Chondrocyte (in vitro differentiated cells): ENCODE measurements at regions not wholly inside any gene's neighbourhood (a gene's known extent, or its start where the extent isn't known, plus 50 kb on each side); places are given as distances from the start of the nearest gene placed in this dataset.

Source experiments
- DNase-seq: peaks from one replicate; pipeline ENCODE4 v3.0.0; 2021; ENCODE audit warnings: mixed read lengths, low spot score
- H3K27ac Mint-ChIP-seq: one replicate; pipeline ENCODE4 v1.8.0; 2021; ENCODE audit warnings: mild to moderate bottlenecking, moderate library complexity, mixed read lengths; ENCODE audit not compliant: unreplicated experiment
- H3K27me3 Mint-ChIP-seq: 2 replicates; pipeline ENCODE4 v1.8.0; 2021; ENCODE audit warnings: low read depth, mixed read lengths
- H3K36me3 Mint-ChIP-seq: 2 replicates; pipeline ENCODE4 v1.8.0; 2021; ENCODE audit warnings: low read depth, mixed read lengths
- H3K4me1 Mint-ChIP-seq: 2 replicates; pipeline ENCODE4 v1.8.0; 2021; ENCODE audit warnings: low read depth, mild to moderate bottlenecking, mixed read lengths
- H3K4me3 Mint-ChIP-seq: one replicate; pipeline ENCODE4 v1.8.0; 2021; ENCODE audit warnings: mild to moderate bottlenecking, moderate library complexity, mixed read lengths; ENCODE audit not compliant: unreplicated experiment
- H3K9me3 Mint-ChIP-seq: 2 replicates; pipeline ENCODE4 v1.8.0; 2021; ENCODE audit warnings: low read depth, mixed read lengths
- TF ChIP-seq, protein P1 (sequence below): fragments of 200-600 bp; sonication (generic); IDR thresholded peaks from 2 replicates; pipeline ENCODE4 v1.5.0; 2021; ENCODE audit warnings: antibody characterized with exemption, mild to moderate bottlenecking, moderate library complexity

DNA sequence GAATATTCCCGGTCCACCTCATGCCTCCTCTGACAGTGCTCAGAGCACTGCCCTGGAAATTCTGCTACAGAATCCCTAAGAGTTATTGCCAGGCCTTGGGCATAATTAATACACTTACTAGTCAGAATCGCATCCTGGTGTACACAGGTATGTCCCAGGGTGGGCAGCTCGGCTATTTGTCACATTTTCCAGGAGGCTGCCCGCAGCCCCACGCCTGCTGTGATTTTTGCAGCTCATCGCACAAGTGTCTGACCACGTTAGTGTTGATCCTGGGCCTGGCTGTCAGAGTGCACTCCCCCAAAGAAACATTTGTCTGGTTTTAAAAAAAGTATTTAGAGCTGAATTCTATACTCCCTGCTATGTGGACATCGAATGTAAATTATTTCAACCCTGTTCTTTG, 105.4 kb downstream of the CD83 start:
- Mint-ChIP-seq H3K27ac (no peak overlapping the region), H3K27me3 (peaks cover 2% of the 10 kb centered on the region), H3K4me3 (no peak overlapping the region), H3K36me3 (no peaks in the 10 kb centered on the region), H3K4me1 (no peaks in the 10 kb centered on the region), H3K9me3 (no peaks in the 10 kb centered on the region)
- DNase-seq, result no peak
- TF ChIP-seq, protein P1, sequence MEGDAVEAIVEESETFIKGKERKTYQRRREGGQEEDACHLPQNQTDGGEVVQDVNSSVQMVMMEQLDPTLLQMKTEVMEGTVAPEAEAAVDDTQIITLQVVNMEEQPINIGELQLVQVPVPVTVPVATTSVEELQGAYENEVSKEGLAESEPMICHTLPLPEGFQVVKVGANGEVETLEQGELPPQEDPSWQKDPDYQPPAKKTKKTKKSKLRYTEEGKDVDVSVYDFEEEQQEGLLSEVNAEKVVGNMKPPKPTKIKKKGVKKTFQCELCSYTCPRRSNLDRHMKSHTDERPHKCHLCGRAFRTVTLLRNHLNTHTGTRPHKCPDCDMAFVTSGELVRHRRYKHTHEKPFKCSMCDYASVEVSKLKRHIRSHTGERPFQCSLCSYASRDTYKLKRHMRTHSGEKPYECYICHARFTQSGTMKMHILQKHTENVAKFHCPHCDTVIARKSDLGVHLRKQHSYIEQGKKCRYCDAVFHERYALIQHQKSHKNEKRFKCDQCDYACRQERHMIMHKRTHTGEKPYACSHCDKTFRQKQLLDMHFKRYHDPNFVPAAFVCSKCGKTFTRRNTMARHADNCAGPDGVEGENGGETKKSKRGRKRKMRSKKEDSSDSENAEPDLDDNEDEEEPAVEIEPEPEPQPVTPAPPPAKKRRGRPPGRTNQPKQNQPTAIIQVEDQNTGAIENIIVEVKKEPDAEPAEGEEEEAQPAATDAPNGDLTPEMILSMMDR, result no peak

DNA sequence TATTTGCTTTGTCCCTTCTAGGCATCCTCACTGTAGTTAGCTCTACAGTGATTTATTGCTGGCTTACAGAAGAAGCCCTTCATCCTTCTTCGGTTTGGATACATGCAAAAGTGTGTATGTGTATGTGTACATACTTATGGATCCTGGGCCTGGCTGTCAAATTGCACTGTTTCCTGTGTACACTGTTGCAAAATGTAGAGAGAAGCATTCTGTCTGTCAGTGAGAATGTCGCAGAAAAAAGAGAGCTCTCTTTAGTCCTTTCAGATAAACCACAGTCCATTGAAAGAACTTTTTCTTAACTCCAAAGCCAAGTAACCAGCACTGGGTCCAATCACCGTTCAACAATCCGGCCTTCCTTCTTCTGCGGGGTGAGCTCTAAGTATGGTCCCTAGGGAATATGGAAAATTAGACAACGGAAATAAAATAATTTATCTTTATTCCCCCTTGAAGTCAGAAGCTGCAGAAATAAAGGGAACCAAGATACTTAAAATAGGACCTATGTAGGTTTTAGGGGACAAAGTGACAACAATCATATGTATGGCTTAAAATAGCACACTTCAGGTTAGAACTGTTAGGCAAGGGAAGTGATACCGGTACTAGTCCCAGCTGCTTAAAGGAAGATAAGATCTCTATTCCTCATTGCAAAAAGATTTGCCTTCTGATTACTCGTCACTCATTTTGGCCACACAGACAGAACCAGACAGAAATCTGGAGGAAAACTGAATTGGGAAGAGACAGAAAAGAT, 107.0 kb downstream of the CD83 start:
- Mint-ChIP-seq H3K36me3 (no peaks in the 10 kb centered on the region), H3K27me3 (peaks cover 2% of the 10 kb centered on the region), H3K4me3 (no peak overlapping the region), H3K27ac (no peak overlapping the region), H3K9me3 (no peaks in the 10 kb centered on the region), H3K4me1 (no peaks in the 10 kb centered on the region)
- TF ChIP-seq, protein P1, result no peak
- no peak for DNase-seq

DNA sequence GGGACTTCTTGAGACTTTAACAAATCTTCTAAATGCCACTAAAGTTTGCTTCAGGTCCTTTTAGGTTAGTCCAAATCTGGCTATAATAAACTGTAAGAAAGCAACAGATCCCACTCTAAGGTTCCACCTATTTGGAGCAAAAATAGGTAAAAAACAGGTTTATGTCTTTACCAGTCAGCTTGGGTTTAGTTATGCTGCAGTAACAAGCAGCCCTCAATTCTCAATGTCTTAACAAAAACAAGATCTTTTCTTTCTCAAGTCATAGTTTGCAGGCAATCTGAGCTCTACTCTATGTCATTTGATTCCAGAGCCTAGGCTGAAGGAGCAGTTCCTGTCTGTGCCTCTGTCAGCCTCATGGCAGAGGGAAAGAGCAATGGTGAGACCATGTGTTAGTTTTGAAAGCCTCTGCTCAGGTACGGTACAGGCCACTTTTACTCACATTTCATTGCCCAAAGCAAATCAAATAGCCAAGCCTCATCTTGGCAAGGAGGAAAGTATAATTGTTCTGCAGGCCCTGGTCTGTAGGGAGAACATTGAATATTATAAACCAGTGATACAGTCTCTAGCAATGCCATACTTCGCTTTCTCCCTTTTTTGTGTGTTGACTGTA, 108.6 kb downstream of the CD83 start:
- Mint-ChIP-seq H3K4me3 (no peak overlapping the region), H3K27ac (no peak overlapping the region), H3K4me1 (no peaks in the 10 kb centered on the region), H3K9me3 (no peaks in the 10 kb centered on the region), H3K36me3 (no peaks in the 10 kb centered on the region), H3K27me3 (peaks cover 2% of the 10 kb centered on the region)
- DNase-seq, result no peak
- TF ChIP-seq, protein P1, result no peak

DNA sequence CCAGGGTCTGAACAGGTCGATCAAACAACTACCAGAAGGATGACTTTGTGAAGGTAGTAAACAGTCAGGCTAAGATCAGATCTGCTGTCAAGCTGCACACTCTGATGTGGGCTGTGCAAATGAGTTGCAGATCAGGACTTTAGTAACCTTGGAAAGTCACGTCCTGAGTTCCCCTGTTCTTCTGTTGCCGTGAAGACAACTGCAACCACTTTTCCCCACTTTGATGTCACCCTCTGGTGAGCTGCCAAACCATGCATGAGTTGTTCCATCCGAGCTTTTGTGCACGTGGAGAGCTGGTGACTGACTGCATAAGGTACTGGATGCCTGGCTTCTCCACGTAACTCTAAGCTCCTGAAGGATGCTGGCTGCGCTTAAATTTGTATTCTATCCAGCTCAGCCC, 111.0 kb downstream of the CD83 start:
- TF ChIP-seq, protein P1, result no peak
- H3K9me3 Mint-ChIP-seq, result no peaks in the 10 kb centered on the region
- H3K4me3 Mint-ChIP-seq, result no peak overlapping the region
- no peak for DNase-seq
- peaks cover 3% of the 10 kb centered on the region for H3K4me1 Mint-ChIP-seq
- peaks cover 8% of the 10 kb centered on the region for H3K27me3 Mint-ChIP-seq
- no peak overlapping the region for H3K27ac Mint-ChIP-seq
- peaks cover 1% of the 10 kb centered on the region for H3K36me3 Mint-ChIP-seq

DNA sequence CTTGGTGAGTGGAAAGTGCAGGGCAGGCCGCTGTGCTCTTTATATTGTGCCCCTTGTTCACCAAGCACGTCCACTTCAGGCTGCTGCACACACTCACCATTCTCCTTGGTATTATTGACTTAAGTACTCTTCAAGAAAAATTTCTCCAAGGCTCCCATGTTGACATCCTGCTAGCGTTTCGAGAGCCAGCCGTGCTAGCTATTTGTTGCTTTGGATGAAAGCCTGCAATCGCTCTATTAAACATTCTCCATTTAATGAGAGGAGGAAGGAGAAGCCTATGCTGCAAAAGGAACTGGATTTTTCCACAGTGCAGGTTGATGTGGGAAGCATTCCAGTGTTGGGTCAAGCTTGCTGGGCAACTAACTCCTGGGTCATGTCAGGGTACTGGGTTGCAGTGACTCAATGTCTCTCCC, 113.5 kb downstream of the CD83 start:
- TF ChIP-seq, protein P1, result no peak
- Mint-ChIP-seq H3K4me3 (no peak overlapping the region), H3K27ac (no peak overlapping the region), H3K36me3 (peaks cover 5% of the 10 kb centered on the region), H3K4me1 (peaks cover 3% of the 10 kb centered on the region), H3K9me3 (no peaks in the 10 kb centered on the region), H3K27me3 (peaks cover 9% of the 10 kb centered on the region)
- DNase-seq, result no peak
